ENCODE measurements at regions not wholly inside any gene's neighbourhood (a gene's known extent, or its start where the extent isn't known, plus 50 kb on each side); places are given as distances from the start of the nearest gene placed in this dataset.

DNA sequence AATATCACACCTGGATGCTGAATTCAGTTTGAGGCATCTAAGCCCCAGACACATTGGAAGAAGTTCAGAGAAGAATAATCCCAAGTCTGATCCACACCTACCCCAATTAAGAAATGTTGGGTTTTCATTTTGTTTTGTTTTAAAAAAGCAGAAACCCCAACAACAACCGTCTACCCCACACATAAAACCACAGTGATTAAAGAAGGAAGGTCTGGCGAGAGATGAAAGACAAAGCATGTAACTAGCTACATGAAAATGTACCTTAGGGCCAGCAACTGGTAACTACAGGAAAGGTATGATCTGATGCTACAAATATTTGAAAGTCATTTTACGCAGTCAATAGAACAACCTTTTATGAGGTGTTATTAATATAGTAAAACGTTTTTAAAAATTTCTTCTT lies 1112.3 kb downstream of the GATA3 start:
- WGBS (ENCODE audit: missing lambda C conversion rate): 6% methylated on average over 4 of the region's 4 CpGs
- CTCF ChIA-PET: no interaction called here

DNA sequence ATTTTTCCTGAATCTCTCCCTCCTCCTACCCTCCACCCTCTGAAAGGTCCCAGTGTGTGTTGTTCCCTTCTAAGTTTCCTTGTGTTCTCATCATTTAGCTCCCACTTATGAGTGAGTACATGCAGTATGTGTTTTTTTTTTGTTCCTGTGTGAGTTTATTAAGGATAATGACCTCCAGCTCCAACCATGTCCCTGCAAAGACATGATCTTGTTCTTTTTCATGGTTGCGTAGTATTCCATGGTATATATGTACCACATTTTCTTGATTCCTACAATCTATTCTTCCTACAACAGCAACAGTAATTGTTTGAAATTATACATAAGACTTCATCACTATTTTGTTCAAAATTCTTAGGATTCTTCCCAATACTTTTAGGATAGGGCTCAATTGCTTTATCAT lies 1117.8 kb downstream of the GATA3 start:
- Histone ChIP-seq H3K4me3 (no peak overlapping the region), H3K9me3 (0 out of 3 replicates have a peak, but pooled peaks cover 3% of the 10 kb centered on the region), H3K4me1 (no peaks in the 10 kb centered on the region), H3K4me2 (no peak overlapping the region), H3K27ac (no peak overlapping the region)
- ATAC-seq (no peak), DNase-seq (ENCODE audit: low read depth in 1 of 2, low spot score in 1 of 2) (no peak), FAIRE-seq (no peak)
- POLR2A ChIA-PET: no interaction called here
- CTCF ChIA-PET: no interaction called here
- TF ChIP-seq ZFP36 (IDR thresholded peaks at IDR 0.05; ENCODE audit: borderline replicate concordance, partially characterized antibody): no peak
- no peak for TF ChIP-seq NPAS2 (CRISPR knock-in tag; IDR thresholded peaks at IDR 0.05; ENCODE audit: borderline replicate concordance)
- TF ChIP-seq KDM1A (IDR thresholded peaks at IDR 0.05; ENCODE audit: low read depth): no peak
- TF ChIP-seq HOXA7 (CRISPR knock-in tag; IDR thresholded peaks at IDR 0.05): no peak
- TF ChIP-seq, protein P1, sequence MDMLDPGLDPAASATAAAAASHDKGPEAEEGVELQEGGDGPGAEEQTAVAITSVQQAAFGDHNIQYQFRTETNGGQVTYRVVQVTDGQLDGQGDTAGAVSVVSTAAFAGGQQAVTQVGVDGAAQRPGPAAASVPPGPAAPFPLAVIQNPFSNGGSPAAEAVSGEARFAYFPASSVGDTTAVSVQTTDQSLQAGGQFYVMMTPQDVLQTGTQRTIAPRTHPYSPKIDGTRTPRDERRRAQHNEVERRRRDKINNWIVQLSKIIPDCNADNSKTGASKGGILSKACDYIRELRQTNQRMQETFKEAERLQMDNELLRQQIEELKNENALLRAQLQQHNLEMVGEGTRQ (IDR thresholded peaks at IDR 0.05): no peak
- TF ChIP-seq, protein P2, sequence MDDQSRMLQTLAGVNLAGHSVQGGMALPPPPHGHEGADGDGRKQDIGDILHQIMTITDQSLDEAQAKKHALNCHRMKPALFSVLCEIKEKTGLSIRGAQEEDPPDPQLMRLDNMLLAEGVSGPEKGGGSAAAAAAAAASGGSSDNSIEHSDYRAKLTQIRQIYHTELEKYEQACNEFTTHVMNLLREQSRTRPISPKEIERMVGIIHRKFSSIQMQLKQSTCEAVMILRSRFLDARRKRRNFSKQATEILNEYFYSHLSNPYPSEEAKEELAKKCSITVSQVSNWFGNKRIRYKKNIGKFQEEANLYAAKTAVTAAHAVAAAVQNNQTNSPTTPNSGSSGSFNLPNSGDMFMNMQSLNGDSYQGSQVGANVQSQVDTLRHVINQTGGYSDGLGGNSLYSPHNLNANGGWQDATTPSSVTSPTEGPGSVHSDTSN (IDR thresholded peaks at IDR 0.05): no peak
- no peak for TF ChIP-seq FOSB (CRISPR knock-in tag; IDR thresholded peaks at IDR 0.05)
- TF ChIP-seq HEYL (CRISPR knock-in tag; IDR thresholded peaks at IDR 0.05): no peak
- TF ChIP-seq CBX8 (IDR thresholded peaks at IDR 0.05): no peak
- TF ChIP-seq, protein P3, sequence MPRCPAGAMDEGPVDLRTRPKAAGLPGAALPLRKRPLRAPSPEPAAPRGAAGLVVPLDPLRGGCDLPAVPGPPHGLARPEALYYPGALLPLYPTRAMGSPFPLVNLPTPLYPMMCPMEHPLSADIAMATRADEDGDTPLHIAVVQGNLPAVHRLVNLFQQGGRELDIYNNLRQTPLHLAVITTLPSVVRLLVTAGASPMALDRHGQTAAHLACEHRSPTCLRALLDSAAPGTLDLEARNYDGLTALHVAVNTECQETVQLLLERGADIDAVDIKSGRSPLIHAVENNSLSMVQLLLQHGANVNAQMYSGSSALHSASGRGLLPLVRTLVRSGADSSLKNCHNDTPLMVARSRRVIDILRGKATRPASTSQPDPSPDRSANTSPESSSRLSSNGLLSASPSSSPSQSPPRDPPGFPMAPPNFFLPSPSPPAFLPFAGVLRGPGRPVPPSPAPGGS (IDR thresholded peaks at IDR 0.05): no peak
- TF ChIP-seq, protein P4, sequence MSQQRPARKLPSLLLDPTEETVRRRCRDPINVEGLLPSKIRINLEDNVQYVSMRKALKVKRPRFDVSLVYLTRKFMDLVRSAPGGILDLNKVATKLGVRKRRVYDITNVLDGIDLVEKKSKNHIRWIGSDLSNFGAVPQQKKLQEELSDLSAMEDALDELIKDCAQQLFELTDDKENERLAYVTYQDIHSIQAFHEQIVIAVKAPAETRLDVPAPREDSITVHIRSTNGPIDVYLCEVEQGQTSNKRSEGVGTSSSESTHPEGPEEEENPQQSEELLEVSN (IDR thresholded peaks at IDR 0.05; ENCODE audit: borderline replicate concordance, low read depth): no peak
- 15% methylated on average over 1 of the region's 1 CpG for WGBS (ENCODE audit: missing lambda C conversion rate)

More for the DNA sequence above, 1112.3 kb downstream of the GATA3 start:
- H3K4me2 ChIP-seq: no peak overlapping the region
- H3K4me3 ChIP-seq: no peak overlapping the region
- no peaks in the 10 kb centered on the region for H3K9me3 ChIP-seq
- no peaks in the 10 kb centered on the region for H3K4me1 ChIP-seq
- FAIRE-seq (no peak), ATAC-seq (no peak), DNase-seq (ENCODE audit: low read depth in 1 of 2, low spot score in 1 of 2) (no peak)
- TF ChIP-seq HDAC2 (IDR thresholded peaks at IDR 0.05): no peak
- no peak for TF ChIP-seq JUNB (IDR thresholded peaks at IDR 0.05)
- TF ChIP-seq RFX5 (IDR thresholded peaks at IDR 0.05): no peak
- TF ChIP-seq NFE2L2 (conservative IDR thresholded peaks at IDR 0.05; ENCODE audit: low read length): no peak
- TF ChIP-seq, protein P5, sequence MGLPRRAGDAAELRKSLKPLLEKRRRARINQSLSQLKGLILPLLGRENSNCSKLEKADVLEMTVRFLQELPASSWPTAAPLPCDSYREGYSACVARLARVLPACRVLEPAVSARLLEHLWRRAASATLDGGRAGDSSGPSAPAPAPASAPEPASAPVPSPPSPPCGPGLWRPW (IDR thresholded peaks at IDR 0.05): no peak
- TF ChIP-seq CEBPB (IDR thresholded peaks at IDR 0.05): no peak
- TF ChIP-seq, protein P2 (IDR thresholded peaks at IDR 0.05): no peak
- no peak for TF ChIP-seq HOXB5 (CRISPR knock-in tag; IDR thresholded peaks at IDR 0.05)
- TF ChIP-seq, protein P1 (IDR thresholded peaks at IDR 0.05): no peak
- TF ChIP-seq SMC3 (IDR thresholded peaks at IDR 0.05): no peak
- TF ChIP-seq HOXA7 (CRISPR knock-in tag; IDR thresholded peaks at IDR 0.05): no peak
- H3K27ac ChIP-seq: no peak overlapping the region
- POLR2A ChIA-PET: no interaction called here
